ENCODE measurements at regions not wholly inside any gene's neighbourhood (a gene's known extent, or its start where the extent isn't known, plus 50 kb on each side); places are given as distances from the start of the nearest gene placed in this dataset.

- TF ChIP-seq, protein P1, sequence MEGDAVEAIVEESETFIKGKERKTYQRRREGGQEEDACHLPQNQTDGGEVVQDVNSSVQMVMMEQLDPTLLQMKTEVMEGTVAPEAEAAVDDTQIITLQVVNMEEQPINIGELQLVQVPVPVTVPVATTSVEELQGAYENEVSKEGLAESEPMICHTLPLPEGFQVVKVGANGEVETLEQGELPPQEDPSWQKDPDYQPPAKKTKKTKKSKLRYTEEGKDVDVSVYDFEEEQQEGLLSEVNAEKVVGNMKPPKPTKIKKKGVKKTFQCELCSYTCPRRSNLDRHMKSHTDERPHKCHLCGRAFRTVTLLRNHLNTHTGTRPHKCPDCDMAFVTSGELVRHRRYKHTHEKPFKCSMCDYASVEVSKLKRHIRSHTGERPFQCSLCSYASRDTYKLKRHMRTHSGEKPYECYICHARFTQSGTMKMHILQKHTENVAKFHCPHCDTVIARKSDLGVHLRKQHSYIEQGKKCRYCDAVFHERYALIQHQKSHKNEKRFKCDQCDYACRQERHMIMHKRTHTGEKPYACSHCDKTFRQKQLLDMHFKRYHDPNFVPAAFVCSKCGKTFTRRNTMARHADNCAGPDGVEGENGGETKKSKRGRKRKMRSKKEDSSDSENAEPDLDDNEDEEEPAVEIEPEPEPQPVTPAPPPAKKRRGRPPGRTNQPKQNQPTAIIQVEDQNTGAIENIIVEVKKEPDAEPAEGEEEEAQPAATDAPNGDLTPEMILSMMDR (IDR thresholded peaks at IDR 0.05) = no peak
- no peak for TF ChIP-seq POLR2A (IDR thresholded peaks at IDR 0.05)
These were observed 538.8 kb upstream of the B3GAT1 start for GRCh38 chr11:134950692-134951304.

Measured in sigmoid colon (tissue), 3 donors.